ENCODE measurements at regions not wholly inside any gene's neighbourhood (a gene's known extent, or its start where the extent isn't known, plus 50 kb on each side); places are given as distances from the start of the nearest gene placed in this dataset.

- FAIRE-seq, result no peak
Observed at GRCh38 chr3:56889131-56889530, 87.4 kb upstream of the ARHGEF3 start.

- no peak for FAIRE-seq
Observed at GRCh38 chr3:56887402-56888025, 85.8 kb upstream of the ARHGEF3 start.

- FAIRE-seq, result no peak
Observed at GRCh38 chr3:56886314-56886713, 84.6 kb upstream of the ARHGEF3 start.

- no peak for FAIRE-seq
Observed at GRCh38 chr3:56885879-56886278, 84.1 kb upstream of the ARHGEF3 start.

- no peak for FAIRE-seq
Observed at GRCh38 chr3:56885453-56885852, 83.7 kb upstream of the ARHGEF3 start.

- FAIRE-seq, result no peak
Observed at GRCh38 chr3:56884387-56884786, 82.6 kb upstream of the ARHGEF3 start.

- no peak for FAIRE-seq
Observed at GRCh38 chr3:56883828-56884227, 82.1 kb upstream of the ARHGEF3 start.

GRCh38 chr3:56882896-56883295 lies 81.1 kb upstream of the ARHGEF3 start:
- no peak for FAIRE-seq

GRCh38 chr3:56881841-56882240 lies 80.1 kb upstream of the ARHGEF3 start:
- no peak for FAIRE-seq

GRCh38 chr3:56880720-56881575 lies 79.2 kb upstream of the ARHGEF3 start:
- no peak for FAIRE-seq

GRCh38 chr3:56879436-56880215 lies 77.9 kb upstream of the ARHGEF3 start:
- FAIRE-seq, result no peak

GRCh38 chr3:56878074-56878473 lies 76.3 kb upstream of the ARHGEF3 start:
- no peak for FAIRE-seq

- no peak for FAIRE-seq
Observed at GRCh38 chr3:56876916-56877315, 75.2 kb upstream of the ARHGEF3 start.

- no peak for FAIRE-seq
Observed at GRCh38 chr3:56874269-56874668, 72.5 kb upstream of the ARHGEF3 start.

- FAIRE-seq, result no peak
Observed at GRCh38 chr3:56870436-56870835, 68.7 kb upstream of the ARHGEF3 start.

- FAIRE-seq, result no peak
Observed at GRCh38 chr3:56869157-56869889, 67.6 kb upstream of the ARHGEF3 start.

GRCh38 chr3:56868706-56869105 lies 67.0 kb upstream of the ARHGEF3 start:
- FAIRE-seq, result peak; percentile 15

- no peak for FAIRE-seq
Observed at GRCh38 chr3:56867671-56868070, 65.9 kb upstream of the ARHGEF3 start.

- FAIRE-seq, result no peak
Observed at GRCh38 chr3:56864918-56865524, 63.3 kb upstream of the ARHGEF3 start.

GRCh38 chr3:56864090-56864489 lies 62.3 kb upstream of the ARHGEF3 start:
- FAIRE-seq, result no peak

GRCh38 chr3:56862352-56863062 lies 60.8 kb upstream of the ARHGEF3 start:
- FAIRE-seq, result peak; percentile 69

GRCh38 chr3:56861511-56861910 lies 59.8 kb upstream of the ARHGEF3 start:
- FAIRE-seq, result no peak

Data from G401.6 (cell line).